OCI-M2 (cell line): ENCODE measurements at regions not wholly inside any gene's neighbourhood (a gene's known extent, or its start where the extent isn't known, plus 50 kb on each side); places are given as distances from the start of the nearest gene placed in this dataset.
"Not testable (repeated sequence)": the region's sequence is repeated elsewhere in the genome, so short reads cannot be mapped to it uniquely, and the experiment has no call there.

Experiments used
- DNase-seq: peaks from one replicate; lab custom pipeline; 2025; ENCODE audit not compliant: unreplicated experiment; lab: John Stamatoyannopoulos, UW

DNA sequence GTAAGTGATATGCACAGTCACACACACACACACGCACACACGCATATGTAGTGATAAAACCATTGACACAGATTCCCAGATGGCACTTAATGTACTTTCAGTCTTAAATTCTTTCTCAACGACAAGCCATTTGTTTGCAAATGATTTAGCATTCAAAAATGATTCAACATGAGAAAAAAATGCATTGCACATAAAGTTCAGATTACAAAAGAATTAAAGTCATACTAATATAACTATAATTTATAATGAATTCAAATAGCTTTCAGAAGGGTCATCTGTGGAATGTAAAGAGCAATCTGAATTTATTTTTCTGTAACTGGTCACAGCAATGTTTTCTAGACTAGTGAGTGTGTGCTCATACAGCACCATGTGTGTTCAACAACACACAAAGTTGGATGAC, 521.6 kb upstream of the ZNF337 start:
- no peak for DNase-seq

DNA sequence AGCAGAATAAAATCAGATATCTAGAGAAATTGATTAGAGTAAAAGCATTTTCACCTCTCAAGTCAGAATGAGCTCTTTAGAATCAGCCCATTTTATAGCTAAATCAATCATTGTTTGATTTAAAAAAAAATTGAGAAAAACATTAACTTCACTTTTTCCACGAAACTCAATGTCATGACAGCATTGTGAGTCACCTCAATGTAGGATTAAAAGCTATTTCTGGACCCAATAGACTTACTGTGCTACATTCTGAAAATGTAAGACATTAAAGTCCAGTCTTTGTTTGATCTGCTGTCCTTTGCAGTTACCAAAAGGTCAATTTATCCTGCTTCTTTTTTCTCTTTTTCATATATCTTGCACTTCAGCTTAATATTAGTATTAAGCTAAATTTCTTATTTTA, 519.4 kb upstream of the ZNF337 start:
- DNase-seq = no peak

- no peak for DNase-seq
Observed at GRCh38 chr20:26214991-26215390, 518.3 kb upstream of the ZNF337 start.

- DNase-seq = no peak
Observed at GRCh38 chr20:26209171-26209941, 512.7 kb upstream of the ZNF337 start.

GRCh38 chr20:26208296-26209091, 511.8 kb upstream of the ZNF337 start:
- DNase-seq = no peak

GRCh38 chr20:26207967-26208295, 511.3 kb upstream of the ZNF337 start:
- not testable (repeated sequence) for DNase-seq

DNA sequence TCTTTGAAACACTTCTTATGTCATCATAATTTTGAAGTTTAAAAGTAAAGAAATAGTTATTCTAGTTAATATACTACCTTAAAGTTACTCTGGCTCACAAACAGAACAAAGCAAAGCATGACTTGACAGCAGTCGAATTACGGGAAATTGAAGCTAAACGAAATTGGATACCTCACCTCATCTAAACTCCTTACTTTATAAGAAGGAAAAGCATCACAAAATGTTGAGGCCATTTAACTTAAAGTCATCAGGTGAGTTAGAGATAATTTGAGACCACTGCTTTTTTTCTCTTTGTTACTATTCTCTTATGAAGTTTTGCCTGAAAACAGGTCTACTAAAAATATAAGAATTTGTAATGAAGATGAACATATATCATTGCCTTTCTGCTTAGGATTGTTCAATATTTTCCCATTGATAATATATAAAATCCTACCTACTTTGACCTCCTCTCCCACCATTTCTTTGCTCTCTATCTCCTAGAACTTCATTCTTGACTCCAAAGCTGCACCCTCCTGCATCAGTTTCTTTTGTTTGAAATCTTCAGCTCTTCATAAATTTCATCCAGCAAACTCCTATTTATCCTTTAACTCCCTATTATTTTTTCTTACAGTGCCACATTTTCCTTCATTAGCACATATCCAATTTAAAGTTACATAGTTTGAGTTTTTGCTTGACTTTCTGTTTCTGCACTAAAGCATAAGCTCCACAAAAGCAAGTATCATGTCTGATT, 510.7 kb upstream of the ZNF337 start:
- no peak for DNase-seq

GRCh38 chr20:26205350-26205749, 508.7 kb upstream of the ZNF337 start:
- DNase-seq = no peak

GRCh38 chr20:26201026-26201425, 504.4 kb upstream of the ZNF337 start:
- DNase-seq = not testable (repeated sequence)

DNA sequence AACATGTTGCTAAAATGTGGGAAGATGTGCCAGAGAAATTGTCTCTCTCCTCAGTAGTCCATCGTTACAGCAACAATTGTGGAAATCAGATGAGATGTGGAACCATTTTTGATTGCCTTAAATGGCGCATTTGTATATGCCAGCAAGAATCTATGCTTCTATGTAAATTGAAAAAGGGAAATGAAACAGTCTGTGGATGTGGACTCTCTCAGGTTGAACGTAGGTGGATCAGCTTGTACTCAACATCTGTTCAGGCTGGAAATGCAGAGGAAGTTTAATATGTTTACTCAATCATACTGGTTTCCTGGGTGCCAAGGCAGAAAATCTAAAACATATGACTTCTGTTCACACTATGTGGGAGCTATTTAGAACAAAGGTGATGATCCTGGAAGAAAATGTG, 490.7 kb upstream of the ZNF337 start:
- DNase-seq = not testable (repeated sequence)

DNA sequence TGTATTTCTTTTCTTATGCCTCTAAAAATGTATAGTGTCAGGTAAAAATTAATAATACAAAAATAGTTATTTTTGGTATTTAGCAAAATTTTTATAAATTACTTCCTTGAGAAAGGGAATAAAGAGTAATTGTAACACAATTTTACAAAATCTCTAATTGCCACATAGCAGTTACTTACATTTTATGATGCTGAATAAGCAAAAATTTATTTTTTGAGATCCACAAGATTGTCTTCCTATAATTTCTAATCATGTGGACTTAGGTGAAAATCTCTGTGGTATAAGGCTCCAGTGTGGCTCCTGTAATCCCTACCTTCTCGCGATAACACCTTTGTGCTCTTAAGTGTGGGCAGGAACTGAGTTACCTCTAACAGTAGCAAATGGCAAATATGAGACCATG, 487.1 kb upstream of the ZNF337 start:
- not testable (repeated sequence) for DNase-seq

DNA sequence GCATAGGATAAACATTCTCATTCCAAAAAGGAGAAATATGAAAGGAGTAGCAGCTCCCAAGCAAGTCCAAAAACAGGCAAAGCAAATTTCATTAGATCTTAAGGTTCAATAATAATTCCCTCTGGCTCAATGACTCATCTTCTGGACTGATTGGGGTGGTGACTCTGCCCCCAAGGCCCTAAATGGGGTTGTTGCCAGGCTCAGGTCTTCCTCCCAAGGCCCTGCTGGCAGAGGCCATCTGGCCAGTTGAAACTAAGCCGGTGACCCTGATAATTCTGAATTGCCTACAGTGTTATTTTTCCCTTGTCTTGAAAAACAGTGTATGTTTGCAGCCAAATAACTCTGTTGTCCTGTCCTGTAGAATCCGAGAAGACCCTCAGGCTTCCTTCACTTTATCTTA, 484.7 kb upstream of the ZNF337 start:
- DNase-seq = not testable (repeated sequence)

GRCh38 chr20:26171875-26172274, 475.2 kb upstream of the ZNF337 start:
- not testable (repeated sequence) for DNase-seq

- DNase-seq = no peak
Observed at GRCh38 chr20:26169506-26169905, 472.9 kb upstream of the ZNF337 start.

DNA sequence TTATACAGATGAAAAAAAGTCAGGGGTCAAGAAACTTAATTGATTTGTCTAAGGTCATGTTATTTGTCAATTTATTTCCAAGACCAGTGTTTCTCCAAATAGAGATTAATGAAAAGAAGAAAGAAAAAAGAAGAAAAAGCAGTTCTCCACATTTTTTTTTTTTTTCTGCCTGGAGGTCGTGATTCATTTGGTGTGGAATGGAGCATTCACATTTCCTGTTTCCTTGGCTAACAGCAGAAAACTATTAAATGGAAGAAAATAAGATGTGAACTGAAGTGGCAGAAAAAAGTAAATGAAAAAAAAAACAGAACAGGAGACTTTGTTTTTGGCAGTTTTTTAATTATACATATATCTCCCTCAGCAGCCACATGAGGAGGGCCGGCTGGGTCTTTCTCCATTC, 470.8 kb upstream of the ZNF337 start:
- DNase-seq = no peak

GRCh38 chr20:26163890-26164289, 467.2 kb upstream of the ZNF337 start:
- no peak for DNase-seq

DNA sequence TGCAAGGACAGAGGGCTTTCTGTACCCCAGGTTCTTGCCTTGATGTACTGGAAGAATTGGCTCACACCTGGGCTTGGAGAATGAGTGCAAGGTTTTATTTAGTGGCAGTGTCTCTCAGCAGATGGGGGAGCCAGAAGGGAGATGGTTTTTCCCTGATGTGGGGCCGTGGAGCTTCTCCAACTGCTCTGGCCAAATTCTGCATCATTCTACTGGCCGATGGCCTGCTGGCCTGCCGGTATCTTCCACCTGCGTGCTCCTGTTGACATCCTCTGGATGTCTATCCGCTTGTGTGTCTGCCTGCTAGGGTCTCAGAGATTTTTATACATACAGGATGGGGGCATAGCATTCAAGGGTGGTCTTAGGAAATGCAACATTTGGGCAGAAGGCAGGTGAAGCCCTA, 466.5 kb upstream of the ZNF337 start:
- DNase-seq = not testable (repeated sequence)

GRCh38 chr20:26161741-26162140, 465.1 kb upstream of the ZNF337 start:
- not testable (repeated sequence) for DNase-seq

DNA sequence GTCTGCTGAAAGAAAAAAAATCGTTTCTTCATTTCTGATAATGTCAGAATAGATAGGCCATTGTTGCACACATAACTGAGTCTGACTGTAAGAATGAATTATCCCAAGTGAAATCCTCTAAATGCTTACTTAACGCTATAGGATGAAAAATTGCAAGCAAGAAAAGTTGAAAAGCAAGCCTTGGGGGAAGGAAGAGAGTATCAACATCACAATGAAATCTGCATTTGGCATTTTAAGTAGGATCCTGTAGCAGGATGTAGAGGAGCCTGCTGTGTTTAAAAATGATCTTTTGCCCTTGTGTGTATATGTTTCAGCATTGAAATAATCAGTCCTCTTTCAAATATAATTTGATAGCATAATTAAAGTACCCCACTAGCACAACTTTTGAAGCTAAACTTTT, 464.3 kb upstream of the ZNF337 start:
- DNase-seq = not testable (repeated sequence)

DNA sequence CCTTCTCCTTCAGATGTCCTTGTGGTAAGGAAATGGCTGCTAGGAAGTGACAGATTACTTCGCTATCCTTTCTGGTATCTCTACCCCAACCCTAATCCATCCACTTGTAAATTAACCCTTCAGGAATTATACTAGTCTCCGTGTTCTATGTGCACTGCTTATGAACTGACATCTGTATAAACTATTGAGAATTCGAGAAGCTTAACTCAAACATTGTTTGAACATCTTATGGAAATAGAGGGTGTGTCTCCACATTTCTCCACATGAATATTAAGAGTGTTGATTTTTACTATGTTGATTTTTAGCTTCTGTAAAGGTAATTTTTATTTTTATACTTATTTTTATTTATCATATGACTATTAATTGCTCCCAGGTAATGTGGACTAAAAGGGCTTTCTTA, 457.6 kb upstream of the ZNF337 start:
- DNase-seq = no peak

DNA sequence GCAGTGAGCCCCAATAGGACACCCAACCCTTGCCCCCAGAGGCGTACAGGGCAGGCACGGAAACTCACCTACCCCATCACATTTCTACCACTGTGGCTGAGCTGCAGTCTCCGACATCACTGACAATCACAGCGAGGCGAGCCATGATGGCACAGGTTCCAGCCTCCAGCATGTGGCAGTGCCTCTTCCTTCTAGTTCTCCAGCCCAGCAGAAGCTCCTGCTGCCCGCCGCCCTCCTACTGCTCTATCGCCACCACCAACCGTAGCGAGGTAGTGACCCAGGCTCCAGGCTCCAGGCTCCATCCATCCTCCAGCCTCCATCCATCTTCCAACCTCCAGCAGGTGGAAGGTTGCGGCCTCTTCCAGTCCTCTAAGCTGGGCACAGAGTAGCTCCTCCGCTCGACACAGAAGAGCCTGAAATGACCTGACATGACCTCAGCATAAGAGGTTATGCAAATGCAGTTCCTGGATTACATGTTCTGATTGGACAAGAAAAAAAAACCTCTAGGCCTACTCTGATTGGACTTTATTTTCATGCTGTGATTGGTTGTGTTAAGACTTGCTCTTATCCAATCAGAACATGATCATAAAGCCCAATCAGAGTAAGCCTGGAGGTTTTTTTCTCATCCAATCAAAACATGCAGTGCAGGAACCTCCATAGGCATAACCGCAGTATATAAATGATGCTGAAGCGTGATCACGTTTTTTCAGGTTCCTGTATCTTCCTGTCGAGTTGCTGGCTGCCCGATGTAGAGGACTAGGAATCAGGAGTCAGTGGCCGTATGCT, 438.9 kb upstream of the ZNF337 start:
- no peak for DNase-seq
